HG03196 (cell line): ENCODE measurements at regions not wholly inside any gene's neighbourhood (a gene's known extent, or its start where the extent isn't known, plus 50 kb on each side); places are given as distances from the start of the nearest gene placed in this dataset.

Experiments
- ATAC-seq: cut with Tn5 transposase; IDR thresholded peaks from one replicate; pipeline ENCODE4 v1.9.1; 2021; ENCODE audit not compliant: unreplicated experiment

DNA sequence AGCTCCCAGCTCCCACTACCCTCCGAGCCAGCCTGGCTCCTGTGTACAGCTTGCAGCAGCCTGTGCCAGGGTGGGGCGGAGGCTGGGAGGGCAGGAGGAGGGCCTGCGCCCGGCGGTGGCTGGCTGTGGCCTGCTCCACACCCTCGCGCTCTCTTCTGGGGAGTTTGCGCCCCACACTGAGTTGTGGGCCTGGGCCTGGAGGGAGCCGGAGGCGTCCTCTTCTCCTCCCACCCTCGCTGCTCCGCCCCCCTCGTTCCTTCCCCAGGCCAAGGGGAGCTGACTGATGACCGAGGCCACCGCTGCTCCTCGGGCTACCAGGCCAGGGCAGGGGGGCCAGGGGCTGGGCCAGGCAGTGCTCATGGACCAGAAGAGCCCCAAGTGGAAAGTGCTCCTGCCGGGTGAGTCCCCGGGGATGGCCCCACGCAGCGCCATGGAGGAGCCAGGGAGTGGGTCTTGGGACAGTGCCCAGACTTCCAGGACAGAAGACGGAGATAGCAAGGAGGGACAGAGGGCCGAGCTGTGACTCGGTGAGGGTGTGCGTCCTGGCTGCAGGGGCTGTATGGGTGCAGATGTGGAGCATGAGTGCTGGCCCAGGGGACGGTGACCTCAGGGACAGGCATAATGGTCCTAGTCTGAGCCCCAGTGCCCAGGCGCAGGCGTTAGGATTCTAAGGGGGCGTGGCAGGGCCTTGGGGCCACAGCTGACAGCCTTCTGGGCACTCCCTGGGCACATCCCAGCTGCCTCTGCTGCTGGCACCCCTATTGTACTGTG lies 242.1 kb upstream of the GSE1 start:
- ATAC-seq, result no peak

DNA sequence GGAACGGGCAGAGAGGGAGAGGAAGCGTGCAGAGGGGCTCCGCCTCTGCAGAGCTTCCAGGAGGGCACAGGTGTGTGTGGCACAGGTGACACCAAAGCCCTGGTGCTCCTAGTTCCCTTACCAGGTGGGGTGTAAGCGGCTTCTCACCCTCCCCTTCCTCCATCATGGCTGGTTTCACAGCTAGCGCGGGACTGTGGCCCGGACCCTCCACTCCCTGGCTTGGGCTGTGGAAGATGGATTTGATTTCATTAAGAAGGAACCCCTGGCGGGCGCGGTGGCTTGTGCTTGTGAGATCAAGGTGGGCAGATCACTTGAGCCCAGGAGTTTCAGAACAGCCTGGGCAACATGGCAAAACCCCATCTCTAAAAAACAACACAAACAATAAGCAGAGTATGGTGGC lies 241.2 kb upstream of the GSE1 start:
- no peak for ATAC-seq

DNA sequence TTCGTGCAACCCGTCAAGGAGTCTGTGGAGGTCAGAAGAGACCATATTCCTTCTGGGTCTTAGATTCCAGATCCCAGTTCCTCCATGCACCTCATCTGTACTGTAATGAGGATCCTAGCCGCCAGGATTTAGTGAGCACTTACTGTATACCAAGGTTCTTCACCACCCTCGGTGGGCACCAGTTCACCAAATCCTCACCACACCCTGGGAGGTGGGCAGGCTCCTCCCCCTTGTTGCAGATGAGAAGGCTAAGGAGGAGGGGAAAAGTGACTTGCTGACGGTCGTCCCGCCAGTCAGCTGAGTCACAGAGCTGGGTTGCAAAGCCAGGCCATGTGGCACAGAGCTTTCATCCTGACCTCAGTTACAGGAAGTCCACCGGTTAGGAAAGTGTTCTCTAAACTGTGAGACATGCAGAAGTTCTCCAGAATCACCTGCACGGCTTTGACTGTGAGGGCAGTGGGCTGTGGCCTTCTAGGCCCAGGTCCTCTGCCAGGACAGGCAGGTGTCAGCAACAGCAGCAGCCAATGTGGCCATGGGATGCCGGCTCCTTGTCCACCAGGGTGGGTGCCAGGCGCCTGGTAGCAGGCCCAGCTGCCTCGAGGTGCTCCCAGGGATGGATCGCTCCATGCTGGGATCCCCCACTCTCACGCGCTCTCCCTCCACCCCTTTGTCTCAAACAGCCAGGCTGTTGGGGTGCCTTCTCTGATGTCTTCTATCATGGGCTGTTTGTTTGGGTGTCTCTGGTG lies 240.3 kb upstream of the GSE1 start:
- ATAC-seq, result no peak

DNA sequence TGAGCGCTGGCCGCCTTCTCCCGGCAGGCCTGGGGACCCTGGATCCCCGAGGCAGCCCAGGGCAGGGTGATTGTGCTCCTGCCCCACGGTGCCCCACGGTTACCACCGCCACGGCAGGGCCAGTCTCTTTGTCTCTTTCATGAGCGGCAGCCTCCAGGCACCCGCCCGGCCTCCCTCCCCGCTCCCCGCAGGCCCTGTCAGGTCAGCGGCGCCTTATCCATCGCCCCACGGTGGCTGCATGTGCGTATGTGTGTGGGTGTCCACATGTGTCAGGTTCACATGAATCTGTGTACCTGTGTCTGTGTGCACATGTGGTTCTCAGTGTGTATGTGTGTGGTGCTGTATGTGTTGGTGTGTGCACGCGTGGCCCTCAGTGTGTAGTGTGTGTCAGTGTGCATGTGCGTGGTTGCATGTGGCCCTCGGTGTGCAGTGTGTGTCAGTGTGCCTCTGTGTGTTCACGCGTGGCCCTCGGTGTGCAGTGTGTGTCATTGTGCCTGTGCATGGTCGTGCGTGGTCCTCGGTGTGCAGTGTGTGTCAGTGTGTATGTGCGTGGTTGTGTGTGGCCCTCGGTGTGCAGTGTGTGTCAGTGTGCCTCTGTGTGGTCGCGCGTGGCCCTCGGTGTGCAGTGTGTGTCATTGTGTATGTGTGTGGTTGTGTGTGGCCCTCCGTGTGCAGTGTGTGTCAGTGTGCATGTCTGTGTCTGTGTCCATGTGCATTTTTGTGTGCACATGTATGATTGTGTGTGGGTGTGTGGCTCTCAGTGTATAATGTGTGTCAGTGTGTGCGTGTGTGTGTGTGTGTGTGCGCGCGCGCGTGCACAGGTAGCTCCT lies 239.2 kb upstream of the GSE1 start:
- ATAC-seq, result no peak

DNA sequence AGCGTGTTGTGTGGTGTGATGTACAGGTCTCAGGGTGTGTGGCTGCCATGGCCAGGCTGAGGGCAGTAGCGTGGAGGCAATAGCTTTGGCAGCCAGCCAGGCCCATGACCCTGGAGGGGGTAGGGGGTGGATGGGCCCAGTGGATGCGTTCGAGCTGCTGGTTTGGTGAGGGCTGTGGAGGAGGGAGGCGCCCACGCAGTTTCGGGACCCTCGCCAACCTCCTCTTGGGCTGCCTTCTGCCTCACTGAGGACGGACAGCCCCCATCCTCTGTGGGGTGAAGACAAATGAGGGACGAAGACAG lies 238.6 kb upstream of the GSE1 start:
- no peak for ATAC-seq

DNA sequence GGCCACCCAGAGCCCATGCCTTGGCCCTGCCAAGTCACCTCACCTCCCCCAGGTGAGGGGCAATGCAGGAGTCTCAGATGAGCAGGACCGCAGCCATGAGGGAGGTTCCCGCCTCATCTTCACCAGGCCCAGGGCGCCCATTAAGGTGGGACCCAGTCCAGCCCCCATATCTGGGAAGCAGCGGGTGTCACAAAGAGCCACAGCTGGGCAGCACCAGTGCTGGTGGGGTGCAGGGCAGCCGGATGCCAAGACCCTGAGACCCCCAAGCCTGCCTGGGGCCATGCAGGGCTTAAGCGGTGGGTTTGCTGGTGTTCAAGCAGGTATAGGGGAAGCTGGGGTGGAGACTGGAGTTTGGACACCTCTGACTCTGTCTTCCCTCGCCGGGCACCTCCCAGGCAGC lies 237.8 kb upstream of the GSE1 start:
- no peak for ATAC-seq

DNA sequence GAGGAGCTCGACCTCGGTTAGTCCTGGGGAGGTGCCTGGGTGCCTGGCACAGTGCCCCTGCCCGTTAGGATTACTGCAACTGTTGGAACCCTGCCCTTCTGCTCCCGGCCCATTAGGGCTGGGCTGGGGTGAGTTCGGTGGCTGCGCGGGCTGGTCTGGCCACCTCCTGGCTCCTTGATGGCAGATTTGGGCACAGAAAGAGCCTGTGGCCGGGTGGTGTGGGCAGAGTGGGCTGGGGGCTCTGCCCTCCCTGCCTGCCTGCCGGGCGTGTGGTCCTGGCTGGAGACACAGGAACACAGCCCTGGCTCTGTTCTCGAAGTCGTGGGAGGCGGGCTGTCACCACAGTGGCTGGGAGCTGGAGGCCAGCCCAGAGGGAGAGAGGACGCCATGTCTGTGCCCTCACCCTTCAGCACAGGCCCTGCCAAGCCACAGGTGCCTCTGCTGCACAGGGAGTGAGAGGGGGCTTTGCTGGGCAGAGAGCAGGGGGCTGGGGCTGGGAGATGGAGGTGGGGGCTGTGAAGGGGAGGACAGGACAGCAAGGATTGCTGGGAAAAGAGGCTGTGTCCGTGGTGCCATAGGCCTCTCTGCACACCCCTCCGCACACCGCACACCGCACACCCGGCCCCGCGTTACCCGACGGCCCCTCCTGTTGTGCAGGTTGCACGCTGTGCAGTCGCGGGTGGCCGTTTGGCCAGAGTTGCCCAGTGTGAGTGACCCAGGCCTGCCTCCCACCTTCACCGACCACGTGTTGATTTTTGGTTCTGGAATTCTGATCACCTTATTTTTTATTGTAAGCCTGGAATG lies 236.6 kb upstream of the GSE1 start:
- no peak for ATAC-seq

DNA sequence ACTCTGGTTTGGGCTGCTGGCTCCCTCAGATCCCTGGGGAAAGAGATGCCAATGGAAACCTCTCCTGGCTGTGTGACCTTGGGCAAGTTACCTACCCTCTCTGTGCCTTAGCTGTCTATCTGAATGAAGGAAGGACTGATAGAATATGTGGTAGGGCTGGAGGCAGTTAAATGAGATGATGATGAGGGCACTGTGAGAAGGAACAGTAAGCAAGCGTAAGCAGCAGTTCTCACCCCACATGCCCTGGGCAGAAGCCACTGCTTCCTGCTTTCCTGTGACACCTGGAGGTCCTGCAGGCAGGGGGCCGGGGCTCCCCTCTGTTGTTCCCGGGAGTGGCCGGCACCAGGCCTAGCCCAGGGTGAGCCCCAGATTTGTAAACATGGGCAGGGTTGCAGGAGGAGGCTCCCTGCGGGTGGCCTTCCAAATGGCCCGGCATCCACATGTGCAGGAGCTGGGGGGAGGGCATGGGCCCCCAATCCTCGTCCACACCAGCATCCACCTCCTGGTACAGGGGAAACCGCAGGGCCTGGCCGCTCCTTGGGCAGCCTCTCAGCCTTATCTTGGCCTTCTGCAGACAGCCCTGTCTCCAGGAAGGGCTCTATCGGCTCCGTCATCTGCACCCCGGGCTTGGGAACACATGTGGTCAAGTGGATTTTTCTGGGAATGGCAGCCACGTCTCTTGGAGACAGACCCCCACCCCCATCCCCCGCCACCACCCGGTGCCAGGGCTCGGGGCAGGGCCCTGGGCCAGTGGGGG lies 235.6 kb upstream of the GSE1 start:
- ATAC-seq, result no peak

DNA sequence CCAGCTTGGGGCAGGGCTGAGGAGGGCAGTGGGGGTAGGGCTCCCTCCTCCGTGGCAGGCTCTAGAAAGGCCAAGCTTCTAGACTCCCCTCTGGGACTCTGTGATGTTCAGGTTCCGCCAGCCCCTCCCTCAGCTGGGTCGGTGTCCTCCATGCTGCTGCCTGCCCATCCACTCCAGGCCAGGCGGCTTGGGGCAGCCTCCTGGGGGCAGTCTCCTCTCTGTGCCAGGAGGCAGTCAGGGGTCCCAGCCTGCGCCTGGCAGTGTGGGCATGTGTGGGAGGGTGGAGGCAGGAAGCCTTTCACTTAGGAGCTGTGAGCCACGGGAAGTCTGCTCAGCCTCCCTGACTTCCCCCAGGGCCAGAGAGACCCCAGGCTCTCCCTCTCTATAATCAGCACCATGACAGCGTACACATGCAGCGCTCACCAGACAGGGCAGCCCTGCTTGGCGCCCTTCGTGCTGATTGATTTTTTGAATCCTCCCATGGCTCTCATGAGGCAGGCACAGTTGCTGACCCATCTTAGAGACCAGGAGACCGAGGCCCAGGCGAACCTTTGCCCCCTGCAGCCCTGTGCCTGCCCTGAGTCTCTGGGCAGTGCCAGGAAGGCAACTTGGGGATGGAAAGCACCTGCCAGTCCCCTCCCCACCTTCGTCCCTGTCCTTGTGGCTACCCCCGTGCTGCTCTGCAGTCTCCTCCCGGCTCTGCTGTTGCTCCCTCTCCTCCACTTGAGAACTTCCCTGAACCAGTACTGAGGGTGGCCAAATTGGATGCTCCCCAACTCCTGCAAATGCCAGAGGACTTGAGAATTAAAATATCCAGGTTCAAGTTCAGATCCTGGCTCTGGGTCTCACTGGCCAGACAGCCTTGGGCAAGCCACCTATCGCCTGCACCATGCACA lies 234.7 kb upstream of the GSE1 start:
- ATAC-seq, result no peak

DNA sequence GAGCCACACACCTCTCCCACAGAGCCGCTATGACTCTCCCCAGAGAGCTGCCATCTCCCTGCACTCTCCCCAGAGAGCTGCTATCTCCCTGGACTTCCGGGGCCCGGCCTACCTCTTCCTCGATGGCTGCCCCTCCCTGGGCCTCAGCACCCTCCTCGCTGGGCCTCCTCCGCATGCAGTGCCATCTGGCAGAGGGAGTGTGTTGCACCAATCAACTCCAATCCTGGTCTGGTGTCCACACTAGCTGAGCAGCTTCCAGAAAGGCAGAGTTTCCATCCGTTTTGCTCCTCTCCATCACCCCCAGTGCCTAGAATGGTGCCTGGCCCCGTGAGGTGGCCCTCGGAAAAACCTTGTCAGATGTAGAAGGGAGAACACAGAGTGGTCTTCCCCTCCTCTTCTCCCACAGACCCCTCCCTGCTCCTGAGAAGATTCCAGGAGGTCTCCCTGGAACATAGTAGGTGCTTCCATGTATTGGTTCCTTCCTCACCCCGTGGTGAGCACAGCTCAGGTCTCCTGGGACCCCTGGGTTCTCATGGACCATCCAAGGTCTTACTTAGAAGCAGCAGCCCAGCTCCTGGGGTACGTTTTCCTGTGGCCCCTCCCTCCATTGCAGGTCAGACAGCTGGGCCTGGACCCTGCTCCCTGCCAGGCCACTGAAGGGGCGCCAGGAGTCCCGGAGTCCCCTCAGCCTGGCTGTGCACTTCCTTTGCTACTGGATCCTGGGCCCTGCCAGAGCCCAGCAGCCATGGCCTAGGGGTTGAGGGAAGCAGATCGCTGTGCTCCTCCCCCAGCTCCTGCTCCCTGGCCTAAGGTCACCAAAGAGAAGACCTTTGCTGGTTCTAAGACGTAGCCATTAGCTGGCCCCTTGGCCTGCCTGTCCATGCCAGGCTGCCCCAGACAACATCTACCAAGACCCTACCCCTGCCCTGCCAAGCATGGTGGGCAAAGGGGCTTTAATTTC lies 233.8 kb upstream of the GSE1 start:
- ATAC-seq, result no peak

DNA sequence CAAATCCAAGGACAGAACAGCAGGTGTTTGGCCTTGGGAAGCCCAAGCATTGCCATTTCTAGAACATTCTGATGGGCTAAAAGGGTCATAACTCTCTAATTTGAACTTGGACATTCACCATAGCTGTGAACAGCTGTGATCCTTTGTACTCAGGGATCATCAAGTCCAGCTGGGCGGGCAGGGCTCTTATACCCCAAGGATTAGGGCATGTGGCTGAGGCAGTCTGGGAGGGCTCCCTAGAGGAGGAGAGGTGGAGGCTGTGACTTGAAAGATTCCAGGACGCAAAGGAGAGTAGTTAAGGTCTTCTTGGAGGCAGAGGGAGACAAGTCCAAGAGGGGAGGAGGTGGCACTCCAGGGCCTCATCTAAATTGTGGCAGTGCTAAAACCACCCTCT lies 233.1 kb upstream of the GSE1 start:
- ATAC-seq, result no peak

DNA sequence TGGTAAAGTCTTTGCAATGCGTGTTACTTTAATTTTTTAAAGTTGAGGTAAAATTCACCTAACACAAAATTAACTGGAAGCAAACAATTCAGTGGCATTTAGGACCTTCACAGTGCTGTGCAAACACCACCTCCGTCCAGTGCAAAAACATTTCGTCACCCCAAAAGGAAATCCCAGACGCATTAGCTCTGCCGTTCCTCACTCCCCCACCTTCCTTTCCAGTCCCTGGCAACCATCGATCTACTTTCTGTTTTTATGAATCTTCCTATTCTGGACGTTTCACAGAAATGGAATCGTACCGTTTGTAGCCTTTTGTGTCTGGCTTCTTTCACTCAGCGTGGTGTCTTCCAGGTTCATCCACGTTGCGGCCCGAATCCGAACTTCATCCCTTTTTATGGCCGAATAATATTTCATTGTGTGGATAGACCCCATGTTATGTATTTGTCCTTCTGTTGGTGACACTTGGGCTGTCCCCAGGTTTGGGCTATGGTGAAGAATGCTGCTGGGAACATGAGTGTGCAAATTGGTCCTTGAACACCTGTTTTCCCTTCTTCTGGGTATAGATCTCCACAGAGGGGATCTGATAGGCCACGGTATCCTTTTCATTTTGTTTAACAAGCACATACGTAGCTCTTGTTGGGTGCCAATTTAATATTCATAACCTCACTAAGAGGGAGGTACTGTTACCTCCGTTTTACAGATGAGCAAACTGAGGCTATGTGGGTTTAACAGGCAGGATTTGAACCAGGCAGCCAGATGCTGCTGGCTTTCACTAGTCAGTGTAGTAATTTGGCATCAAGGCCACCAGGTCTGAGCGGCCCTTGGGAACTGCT lies 232.0 kb upstream of the GSE1 start:
- no peak for ATAC-seq

DNA sequence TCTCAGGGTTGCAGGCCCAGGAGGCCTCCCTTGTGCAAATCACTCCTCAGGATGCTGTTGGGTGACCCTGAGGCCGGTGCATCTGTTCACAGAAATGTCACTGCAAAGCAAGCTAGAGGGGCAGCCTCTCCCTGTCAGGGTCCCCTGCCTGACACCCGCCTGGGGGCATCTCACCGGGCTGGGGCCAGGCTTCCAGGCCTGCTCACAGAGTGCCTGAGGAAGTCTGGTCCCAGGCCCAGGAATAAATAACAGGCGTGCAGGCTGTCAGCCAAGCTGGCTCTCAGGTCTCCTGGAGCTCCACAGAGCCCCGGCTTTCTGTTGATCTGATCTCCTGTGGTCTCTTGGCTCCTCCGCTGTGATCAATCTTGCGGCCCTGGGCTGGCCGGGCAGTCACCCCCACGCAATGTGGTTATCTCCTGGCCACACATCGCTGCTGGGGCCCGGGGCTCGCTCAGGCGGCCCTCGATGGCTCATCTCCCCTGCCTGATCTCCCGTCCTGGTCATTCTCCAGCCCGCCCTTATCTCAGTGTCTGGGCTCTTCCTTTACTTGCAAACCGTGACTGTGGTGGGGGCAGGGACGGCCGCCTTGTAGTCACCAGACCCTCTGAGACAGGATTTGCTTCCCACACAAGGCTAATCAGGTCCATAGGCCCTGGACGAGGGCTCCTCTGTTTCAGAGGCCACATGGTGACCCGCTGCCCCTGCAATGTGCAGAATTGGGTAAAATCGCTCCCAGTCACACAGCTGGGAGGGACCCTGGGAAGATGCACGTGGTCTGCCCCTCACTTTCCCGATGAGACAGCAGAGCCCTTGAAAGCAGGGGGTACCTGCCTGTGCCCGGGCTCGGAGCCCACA lies 231.2 kb upstream of the GSE1 start:
- no peak for ATAC-seq

DNA sequence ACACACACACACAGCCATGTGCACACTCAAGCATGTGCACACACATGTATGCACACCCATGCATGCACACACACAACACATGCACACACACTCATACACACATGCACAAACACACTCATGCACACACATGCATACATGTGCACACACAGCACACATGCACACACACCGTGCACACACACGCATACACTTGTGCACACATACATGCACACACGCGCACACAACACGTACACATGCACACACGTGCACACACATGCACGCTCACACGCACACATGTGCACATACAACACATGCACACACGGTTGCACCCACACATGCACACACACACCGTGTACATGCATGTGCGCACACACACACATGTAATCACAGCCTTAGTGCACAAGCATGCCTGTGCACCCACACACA lies 230.4 kb upstream of the GSE1 start:
- no peak for ATAC-seq

DNA sequence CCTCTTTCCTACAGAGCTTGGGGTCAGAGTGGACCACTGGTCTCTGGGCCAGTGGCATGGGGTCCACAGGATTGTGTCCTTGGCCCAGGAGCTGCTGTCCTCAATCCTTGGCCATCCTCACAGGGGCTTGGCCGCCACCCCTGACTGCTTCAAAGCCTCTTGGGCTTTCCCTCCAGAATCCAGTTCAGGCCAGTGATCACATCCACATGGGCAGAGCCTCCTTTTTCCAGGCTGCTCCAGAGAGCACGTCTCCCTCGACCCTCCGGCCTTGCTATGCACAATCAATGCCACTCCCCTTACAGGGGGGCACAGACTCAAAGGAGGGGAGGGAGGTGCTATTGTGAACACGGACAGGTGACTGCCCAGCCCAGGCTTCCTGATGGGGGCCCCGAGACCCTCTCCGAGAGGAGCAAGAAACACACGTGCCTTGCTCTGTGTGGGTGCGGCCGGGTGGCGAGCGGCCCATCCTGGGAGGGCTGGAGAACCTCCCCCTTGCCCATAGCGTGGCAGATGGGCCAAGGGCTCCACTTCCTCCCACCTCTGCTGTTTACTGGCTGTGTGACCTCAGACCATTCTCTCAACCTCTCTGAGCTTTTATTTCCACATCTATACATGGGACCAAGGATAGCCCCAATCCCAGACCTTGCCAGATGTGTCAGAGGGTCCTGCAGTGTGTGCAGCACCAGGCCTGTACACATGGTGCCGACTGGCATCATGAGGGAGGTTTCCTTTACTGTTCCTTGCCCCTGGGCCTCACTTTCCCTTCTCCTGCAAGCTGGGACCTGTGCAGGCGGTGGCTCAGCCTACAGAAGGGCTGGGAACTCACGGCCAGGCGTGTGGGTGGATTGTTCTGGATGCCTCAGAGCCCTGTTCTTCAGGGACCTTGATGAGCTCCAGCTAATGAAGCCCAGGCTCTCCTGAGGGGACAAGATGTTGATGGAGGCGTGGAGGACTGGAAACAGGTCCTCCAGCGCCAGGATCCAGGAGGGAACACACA lies 229.0 kb upstream of the GSE1 start:
- ATAC-seq, result no peak
